ENCODE measurements at regions not wholly inside any gene's neighbourhood (a gene's known extent, or its start where the extent isn't known, plus 50 kb on each side); places are given as distances from the start of the nearest gene placed in this dataset.

DNA sequence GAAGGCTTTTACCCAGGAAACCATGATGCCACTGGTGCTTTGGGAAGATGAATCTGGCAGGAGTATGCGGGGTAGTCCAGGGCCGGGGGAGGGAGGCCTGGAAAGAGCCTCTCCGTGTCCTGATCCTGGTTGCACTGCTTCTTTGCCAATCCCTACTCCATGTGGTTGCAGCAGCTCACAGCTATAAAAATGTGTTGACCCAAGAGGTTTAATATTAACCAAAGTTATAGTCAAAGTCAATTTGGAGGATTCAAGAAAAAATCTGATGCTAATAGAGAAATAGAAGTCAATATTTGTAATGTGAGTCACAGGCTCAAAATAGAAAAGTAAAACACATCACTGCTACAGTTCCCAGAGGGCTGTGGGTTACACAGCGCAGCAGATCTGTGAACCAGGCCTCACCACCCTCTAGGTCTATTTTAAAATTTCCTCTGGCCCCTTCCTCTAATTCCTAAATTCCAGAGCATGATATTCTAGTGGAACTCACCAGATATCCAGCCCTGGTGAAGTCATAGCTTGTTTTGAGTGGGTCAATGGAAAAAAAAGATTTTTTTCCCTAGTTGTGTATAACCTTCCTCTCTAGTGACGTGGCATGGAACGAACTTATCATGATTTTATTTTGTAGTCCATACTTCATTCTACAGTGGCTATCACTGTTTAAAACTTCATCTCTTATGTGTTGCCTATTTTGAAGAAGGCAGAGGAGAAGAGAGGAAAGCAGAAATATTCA lies 63.2 kb upstream of the BMP2 start (continued):
- peak; percentile 57; the same call in 1 of the 2 replicates for TF ChIP-seq YEATS4 (CRISPR knock-in tag; IDR thresholded peaks at IDR 0.05; ENCODE audit: borderline replicate concordance)
- TF ChIP-seq, protein P1, sequence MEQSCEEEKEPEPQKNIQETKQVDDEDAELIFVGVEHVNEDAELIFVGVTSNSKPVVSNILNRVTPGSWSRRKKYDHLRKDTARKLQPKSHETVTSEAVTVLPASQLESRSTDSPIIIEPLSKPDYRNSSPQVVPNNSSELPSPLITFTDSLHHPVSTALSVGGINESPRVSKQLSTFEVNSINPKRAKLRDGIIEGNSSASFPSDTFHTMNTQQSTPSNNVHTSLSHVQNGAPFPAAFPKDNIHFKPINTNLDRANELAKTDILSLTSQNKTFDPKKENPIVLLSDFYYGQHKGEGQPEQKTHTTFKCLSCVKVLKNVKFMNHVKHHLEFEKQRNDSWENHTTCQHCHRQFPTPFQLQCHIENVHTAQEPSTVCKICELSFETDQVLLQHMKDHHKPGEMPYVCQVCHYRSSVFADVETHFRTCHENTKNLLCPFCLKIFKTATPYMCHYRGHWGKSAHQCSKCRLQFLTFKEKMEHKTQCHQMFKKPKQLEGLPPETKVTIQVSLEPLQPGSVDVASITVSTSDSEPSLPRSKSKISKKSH (CRISPR knock-in tag; IDR thresholded peaks at IDR 0.05; ENCODE audit: borderline replicate concordance) = no peak
- peak; percentile 41; the same call in 1 of the 2 replicates for TF ChIP-seq TCF7 (IDR thresholded peaks at IDR 0.05; ENCODE audit: low read depth)
- TF ChIP-seq HOXA9 (CRISPR knock-in tag; IDR thresholded peaks at IDR 0.05; ENCODE audit: borderline replicate concordance) = no peak
- no peak for TF ChIP-seq ATRX (CRISPR knock-in tag; IDR thresholded peaks at IDR 0.05; ENCODE audit: borderline replicate concordance)
- TF ChIP-seq KLF12 (CRISPR knock-in tag; IDR thresholded peaks at IDR 0.05; ENCODE audit: borderline replicate concordance) = no peak; the same call in 1 of the 2 replicates
- no peak for TF ChIP-seq PHF5A (CRISPR knock-in tag; IDR thresholded peaks at IDR 0.05; ENCODE audit: low read depth, unreplicated experiment)
- TF ChIP-seq SMAD1 (CRISPR knock-in tag; IDR thresholded peaks at IDR 0.05; ENCODE audit: borderline replicate concordance, low read depth) = no peak
- TF ChIP-seq NFRKB (IDR thresholded peaks at IDR 0.05) = no peak
- peak; percentile 49; the same call in 1 of the 2 replicates for TF ChIP-seq SOX13 (IDR thresholded peaks at IDR 0.05)
- peak in 1 of 2 experiments; percentile 75; a peak in 2 of 4 replicates for TF ChIP-seq SOX13 (CRISPR knock-in tag; conservative IDR thresholded peaks at IDR 0.05 in 1 of 2, IDR thresholded peaks at IDR 0.05 in 1 of 2)
- TF ChIP-seq, protein P2, sequence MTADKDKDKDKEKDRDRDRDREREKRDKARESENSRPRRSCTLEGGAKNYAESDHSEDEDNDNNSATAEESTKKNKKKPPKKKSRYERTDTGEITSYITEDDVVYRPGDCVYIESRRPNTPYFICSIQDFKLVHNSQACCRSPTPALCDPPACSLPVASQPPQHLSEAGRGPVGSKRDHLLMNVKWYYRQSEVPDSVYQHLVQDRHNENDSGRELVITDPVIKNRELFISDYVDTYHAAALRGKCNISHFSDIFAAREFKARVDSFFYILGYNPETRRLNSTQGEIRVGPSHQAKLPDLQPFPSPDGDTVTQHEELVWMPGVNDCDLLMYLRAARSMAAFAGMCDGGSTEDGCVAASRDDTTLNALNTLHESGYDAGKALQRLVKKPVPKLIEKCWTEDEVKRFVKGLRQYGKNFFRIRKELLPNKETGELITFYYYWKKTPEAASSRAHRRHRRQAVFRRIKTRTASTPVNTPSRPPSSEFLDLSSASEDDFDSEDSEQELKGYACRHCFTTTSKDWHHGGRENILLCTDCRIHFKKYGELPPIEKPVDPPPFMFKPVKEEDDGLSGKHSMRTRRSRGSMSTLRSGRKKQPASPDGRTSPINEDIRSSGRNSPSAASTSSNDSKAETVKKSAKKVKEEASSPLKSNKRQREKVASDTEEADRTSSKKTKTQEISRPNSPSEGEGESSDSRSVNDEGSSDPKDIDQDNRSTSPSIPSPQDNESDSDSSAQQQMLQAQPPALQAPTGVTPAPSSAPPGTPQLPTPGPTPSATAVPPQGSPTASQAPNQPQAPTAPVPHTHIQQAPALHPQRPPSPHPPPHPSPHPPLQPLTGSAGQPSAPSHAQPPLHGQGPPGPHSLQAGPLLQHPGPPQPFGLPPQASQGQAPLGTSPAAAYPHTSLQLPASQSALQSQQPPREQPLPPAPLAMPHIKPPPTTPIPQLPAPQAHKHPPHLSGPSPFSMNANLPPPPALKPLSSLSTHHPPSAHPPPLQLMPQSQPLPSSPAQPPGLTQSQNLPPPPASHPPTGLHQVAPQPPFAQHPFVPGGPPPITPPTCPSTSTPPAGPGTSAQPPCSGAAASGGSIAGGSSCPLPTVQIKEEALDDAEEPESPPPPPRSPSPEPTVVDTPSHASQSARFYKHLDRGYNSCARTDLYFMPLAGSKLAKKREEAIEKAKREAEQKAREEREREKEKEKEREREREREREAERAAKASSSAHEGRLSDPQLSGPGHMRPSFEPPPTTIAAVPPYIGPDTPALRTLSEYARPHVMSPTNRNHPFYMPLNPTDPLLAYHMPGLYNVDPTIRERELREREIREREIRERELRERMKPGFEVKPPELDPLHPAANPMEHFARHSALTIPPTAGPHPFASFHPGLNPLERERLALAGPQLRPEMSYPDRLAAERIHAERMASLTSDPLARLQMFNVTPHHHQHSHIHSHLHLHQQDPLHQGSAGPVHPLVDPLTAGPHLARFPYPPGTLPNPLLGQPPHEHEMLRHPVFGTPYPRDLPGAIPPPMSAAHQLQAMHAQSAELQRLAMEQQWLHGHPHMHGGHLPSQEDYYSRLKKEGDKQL (CRISPR knock-in tag; IDR thresholded peaks at IDR 0.05; ENCODE audit: low read depth) = peak; percentile 83
- TF ChIP-seq, protein P3, sequence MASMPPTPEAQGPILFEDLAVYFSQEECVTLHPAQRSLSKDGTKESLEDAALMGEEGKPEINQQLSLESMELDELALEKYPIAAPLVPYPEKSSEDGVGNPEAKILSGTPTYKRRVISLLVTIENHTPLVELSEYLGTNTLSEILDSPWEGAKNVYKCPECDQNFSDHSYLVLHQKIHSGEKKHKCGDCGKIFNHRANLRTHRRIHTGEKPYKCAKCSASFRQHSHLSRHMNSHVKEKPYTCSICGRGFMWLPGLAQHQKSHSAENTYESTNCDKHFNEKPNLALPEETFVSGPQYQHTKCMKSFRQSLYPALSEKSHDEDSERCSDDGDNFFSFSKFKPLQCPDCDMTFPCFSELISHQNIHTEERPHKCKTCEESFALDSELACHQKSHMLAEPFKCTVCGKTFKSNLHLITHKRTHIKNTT (CRISPR knock-in tag; IDR thresholded peaks at IDR 0.05) = no peak
- peak; percentile 35; the same call in 1 of the 2 replicates for TF ChIP-seq POLR2G (IDR thresholded peaks at IDR 0.05; ENCODE audit: low read depth, low read length)
- no peak for TF ChIP-seq SNRNP70 (IDR thresholded peaks at IDR 0.05; ENCODE audit: low read depth, low read length)
- TF ChIP-seq ZNF557 (CRISPR knock-in tag; IDR thresholded peaks at IDR 0.05) = 0 out of 2 replicates have a peak, but pooled peaks have one; percentile 29
- TF ChIP-seq ETV6 (CRISPR knock-in tag; conservative IDR thresholded peaks at IDR 0.05) = no peak
- TF ChIP-seq CBX5 (CRISPR knock-in tag; IDR thresholded peaks at IDR 0.05; ENCODE audit: borderline replicate concordance) = peak; percentile 54; the same call in 1 of the 2 replicates
- TF ChIP-seq MBD4 (IDR thresholded peaks at IDR 0.05; ENCODE audit: borderline replicate concordance, low read length) = 0 out of 2 replicates have a peak, but pooled peaks have one; percentile 63
- TF ChIP-seq ARID2 (CRISPR knock-in tag; IDR thresholded peaks at IDR 0.05; ENCODE audit: borderline replicate concordance) = no peak
- TF ChIP-seq ZNF446 (CRISPR knock-in tag; IDR thresholded peaks at IDR 0.05) = no peak
- TF ChIP-seq, protein P4, sequence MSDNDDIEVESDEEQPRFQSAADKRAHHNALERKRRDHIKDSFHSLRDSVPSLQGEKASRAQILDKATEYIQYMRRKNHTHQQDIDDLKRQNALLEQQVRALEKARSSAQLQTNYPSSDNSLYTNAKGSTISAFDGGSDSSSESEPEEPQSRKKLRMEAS (IDR thresholded peaks at IDR 0.05) = peak; percentile 58
